Panc1 (cell line): ENCODE measurements at regions not wholly inside any gene's neighbourhood (a gene's known extent, or its start where the extent isn't known, plus 50 kb on each side); places are given as distances from the start of the nearest gene placed in this dataset.

Experiments
- ATAC-seq: fragments of 200-7000 bp; cut with Tn5 transposase; 2 replicates; pipeline ENCODE4 v1.9.1; 2020; ENCODE audit warnings: mild to moderate bottlenecking, moderate library complexity
- BruUV-seq: library from RNA; stranded (reverse); fragments of 400-500 nt; replicated peaks from 2 replicates; lab custom pipeline; 2021; lab: Mats Ljungman, UMichigan
- CTCF ChIA-PET: fragments of 300-600 bp; sonication (Branson Sonifier 250); formaldehyde crosslinking; loops from one replicate; lab custom pipeline; 2022; ENCODE audit warnings: antibody characterized with exemption; lab: Charles Lee
- POLR2A ChIA-PET: fragments of 300-600 bp; sonication (Branson Sonifier 250); formaldehyde crosslinking; loops from one replicate; lab custom pipeline; 2022; ENCODE audit warnings: antibody characterized with exemption; lab: Charles Lee
- DNase-seq: peaks from one replicate; pipeline ENCODE4 v3.0.0-alpha.2; 2010; ENCODE audit warnings: low read depth, low spot score
- H3K27ac ChIP-seq: 2 replicates; pipeline ENCODE4 v1.5.1; 2011; ENCODE audit warnings: mild to moderate bottlenecking, low read length, inconsistent platforms
- H3K27me3 ChIP-seq: fragments of 200-500 bp; sonication (Bioruptor generic); 2 replicates; pipeline ENCODE4 v1.6.0; 2014; ENCODE audit warnings: low read length, inconsistent platforms; ENCODE audit not compliant: control insufficient read depth, insufficient read depth
- H3K36me3 ChIP-seq: fragments of 200-500 bp; sonication (Bioruptor generic); 2 replicates; pipeline ENCODE4 v1.5.1; 2014; ENCODE audit warnings: inconsistent platforms, mild to moderate bottlenecking, low read length, moderate library complexity; ENCODE audit not compliant: control insufficient read depth, insufficient read depth
- H3K4me1 ChIP-seq: 2 replicates; pipeline ENCODE4 v1.5.1; 2011; ENCODE audit warnings: inconsistent platforms, mild to moderate bottlenecking, low read length, moderate library complexity; ENCODE audit not compliant: control insufficient read depth, insufficient read depth
- H3K4me3 ChIP-seq, 2 experiments: 2 replicates each; pipeline ENCODE4 v1.5.1; 2011 to 2012; ENCODE audit warnings: low read depth in 2 of 2, low read length in 2 of 2, mild to moderate bottlenecking in 2 of 2, inconsistent platforms in 1 of 2, moderate library complexity in 1 of 2
- H3K9me3 ChIP-seq: fragments of 200-500 bp; sonication (Bioruptor generic); 2 replicates; pipeline ENCODE4 v1.5.1; 2014; ENCODE audit warnings: low read depth, mild to moderate bottlenecking, inconsistent platforms, low read length, moderate library complexity; ENCODE audit not compliant: control insufficient read depth, insufficient read depth
- POLR2AphosphoS5 ChIP-seq: IDR thresholded peaks from 2 replicates; pipeline ENCODE4 v1.6.1; 2012; ENCODE audit warnings: mild to moderate bottlenecking, low read depth, low read length, moderate library complexity
- REST ChIP-seq, 2 experiments: IDR thresholded peaks; 2 replicates each; pipeline ENCODE4 v1.6.1; 2011 to 2012; ENCODE audit warnings: low read depth in 2 of 2, control low read depth in 1 of 2, low read length in 1 of 2, mild to moderate bottlenecking in 1 of 2, moderate library complexity in 1 of 2; ENCODE audit not compliant: insufficient read depth in 1 of 2
- SIN3A ChIP-seq: IDR thresholded peaks from 2 replicates; pipeline ENCODE4 v1.6.1; 2012; ENCODE audit warnings: low read depth, mild to moderate bottlenecking, low read length, moderate library complexity, borderline replicate concordance; ENCODE audit not compliant: insufficient read depth
- TCF7L2 ChIP-seq: IDR thresholded peaks from 2 replicates; pipeline ENCODE4 v1.6.1; 2011; ENCODE audit warnings: mild to moderate bottlenecking, low read depth, low read length, inconsistent platforms
- in situ Hi-C: cut with HindIII; loops from 2 replicates; pipeline ENCODE4 v1.10.0; 2016; ENCODE audit warnings: low sequenced_read_pairs, low pct_unique_long_range_greater_than_20kb
- intact Hi-C: fragments of 100-400 bp; cut with micrococcal nuclease; formaldehyde crosslinking; loops from one replicate; pipeline ENCODE4 v1.10.0; 2022; ENCODE audit not compliant: unreplicated experiment
- TF ChIP-seq, protein P1 (sequence below): fragments of 450-650 bp; IDR thresholded peaks from 2 replicates; pipeline ENCODE4 v1.5.1; 2017; ENCODE audit warnings: mild to moderate bottlenecking

DNA sequence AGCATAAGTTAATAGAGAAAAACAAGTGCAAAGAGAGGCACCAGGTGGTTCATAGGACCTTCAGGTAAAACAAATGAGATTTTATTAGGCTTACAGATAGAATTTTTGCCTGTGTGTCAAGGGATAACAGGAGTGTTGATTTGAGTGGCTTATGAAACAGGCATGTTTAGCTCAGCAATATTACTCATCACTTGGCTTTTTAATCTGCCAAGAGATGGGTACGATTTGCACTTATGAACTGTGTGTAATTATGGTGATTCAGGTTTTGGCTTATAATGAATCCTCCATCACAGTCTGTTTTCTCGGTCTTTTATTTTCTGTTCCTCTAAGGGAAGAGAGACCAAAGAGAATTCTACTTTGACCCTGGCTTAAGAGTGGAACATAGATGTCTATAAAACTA, 199.3 kb downstream of the DMRTA1 start:
- in situ Hi-C loops (no loop called here), intact Hi-C loops (no loop called here)
- Histone ChIP-seq H3K27me3 (no peaks in the 10 kb centered on the region), H3K4me1 (no peaks in the 10 kb centered on the region), H3K4me3 (no peak overlapping the region), H3K27ac (no peak overlapping the region), H3K36me3 (no peaks in the 10 kb centered on the region), H3K9me3 (no peaks in the 10 kb centered on the region)
- DNase-seq (no peak), ATAC-seq (no peak)
- TF ChIP-seq REST (IDR thresholded peaks at IDR 0.05; ENCODE audit: insufficient read depth in 1 of 2, low read depth in 2 of 2, low read length in 1 of 2) (no peak), SIN3A (no peak), TCF7L2 (no peak), POLR2AphosphoS5 (no peak)
- BruUV-seq: no TSS peak
- CTCF ChIA-PET: no interaction called here
- POLR2A ChIA-PET: no interaction called here

- no TSS peak for BruUV-seq
- ChIA-PET POLR2A (no interaction called here), CTCF (no interaction called here)
- Histone ChIP-seq H3K4me3 (no peak overlapping the region), H3K27ac (no peak overlapping the region), H3K9me3 (no peaks in the 10 kb centered on the region), H3K36me3 (no peaks in the 10 kb centered on the region), H3K27me3 (no peaks in the 10 kb centered on the region), H3K4me1 (no peaks in the 10 kb centered on the region)
- intact Hi-C loops (no loop called here), in situ Hi-C loops (no loop called here)
- TF ChIP-seq TCF7L2 (no peak), REST (IDR thresholded peaks at IDR 0.05; ENCODE audit: insufficient read depth in 1 of 2, low read depth in 2 of 2, low read length in 1 of 2) (no peak), SIN3A (no peak), POLR2AphosphoS5 (no peak)
- TF ChIP-seq, protein P1, sequence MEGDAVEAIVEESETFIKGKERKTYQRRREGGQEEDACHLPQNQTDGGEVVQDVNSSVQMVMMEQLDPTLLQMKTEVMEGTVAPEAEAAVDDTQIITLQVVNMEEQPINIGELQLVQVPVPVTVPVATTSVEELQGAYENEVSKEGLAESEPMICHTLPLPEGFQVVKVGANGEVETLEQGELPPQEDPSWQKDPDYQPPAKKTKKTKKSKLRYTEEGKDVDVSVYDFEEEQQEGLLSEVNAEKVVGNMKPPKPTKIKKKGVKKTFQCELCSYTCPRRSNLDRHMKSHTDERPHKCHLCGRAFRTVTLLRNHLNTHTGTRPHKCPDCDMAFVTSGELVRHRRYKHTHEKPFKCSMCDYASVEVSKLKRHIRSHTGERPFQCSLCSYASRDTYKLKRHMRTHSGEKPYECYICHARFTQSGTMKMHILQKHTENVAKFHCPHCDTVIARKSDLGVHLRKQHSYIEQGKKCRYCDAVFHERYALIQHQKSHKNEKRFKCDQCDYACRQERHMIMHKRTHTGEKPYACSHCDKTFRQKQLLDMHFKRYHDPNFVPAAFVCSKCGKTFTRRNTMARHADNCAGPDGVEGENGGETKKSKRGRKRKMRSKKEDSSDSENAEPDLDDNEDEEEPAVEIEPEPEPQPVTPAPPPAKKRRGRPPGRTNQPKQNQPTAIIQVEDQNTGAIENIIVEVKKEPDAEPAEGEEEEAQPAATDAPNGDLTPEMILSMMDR: no peak
- ATAC-seq (no peak), DNase-seq (no peak)
Measured at GRCh38 chr9:22649384-22649783, 202.8 kb downstream of the DMRTA1 start.
